NT2/D1 (cell line): ENCODE measurements at regions not wholly inside any gene's neighbourhood (a gene's known extent, or its start where the extent isn't known, plus 50 kb on each side); places are given as distances from the start of the nearest gene placed in this dataset.

Source experiments
- DNase-seq: peaks from one replicate; pipeline ENCODE4 v3.0.0-alpha.2; 2011; ENCODE audit warnings: low read depth, low spot score
- H3K27me3 ChIP-seq: 2 replicates; pipeline ENCODE4 v1.6.0; 2011; ENCODE audit warnings: mild to moderate bottlenecking; ENCODE audit not compliant: insufficient read length, insufficient read depth
- H3K36me3 ChIP-seq: 2 replicates; pipeline ENCODE4 v1.6.1; 2011; ENCODE audit warnings: mild to moderate bottlenecking, low read length, mixed read lengths; ENCODE audit not compliant: insufficient read depth, insufficient read length
- H3K4me1 ChIP-seq: 2 replicates; pipeline ENCODE4 v1.5.1; 2011; ENCODE audit not compliant: insufficient read depth, insufficient read length
- H3K4me3 ChIP-seq: 2 replicates; pipeline ENCODE4 v1.5.1; 2011; ENCODE audit warnings: low read depth; ENCODE audit not compliant: insufficient read length
- H3K9ac ChIP-seq: 2 replicates; pipeline ENCODE4 v1.6.0; 2011; ENCODE audit warnings: low read depth; ENCODE audit not compliant: insufficient read length
- H3K9me3 ChIP-seq: 2 replicates; pipeline ENCODE4 v1.5.1; 2011; ENCODE audit warnings: mild to moderate bottlenecking, low read length; ENCODE audit not compliant: insufficient read depth
- SUZ12 ChIP-seq: IDR thresholded peaks from 2 replicates; pipeline ENCODE4 v1.6.1; 2011; ENCODE audit not compliant: insufficient read length, insufficient read depth; ENCODE audit errors: extremely low read depth
- YY1 ChIP-seq: IDR thresholded peaks from 2 replicates; pipeline ENCODE4 v1.6.1; 2011; ENCODE audit not compliant: insufficient read length, insufficient read depth
- ZNF274 ChIP-seq: IDR thresholded peaks from 2 replicates; pipeline ENCODE4 v1.6.1; 2011; ENCODE audit warnings: mild to moderate bottlenecking, low read depth, low read length

- no peaks in the 10 kb centered on the region for H3K36me3 ChIP-seq
- TF ChIP-seq ZNF274, result no peak
- H3K4me3 ChIP-seq, result no peak overlapping the region
- no peak overlapping the region for H3K9ac ChIP-seq
- no peaks in the 10 kb centered on the region for H3K27me3 ChIP-seq
- no peaks in the 10 kb centered on the region; the same call in 1 of the 2 replicates for H3K9me3 ChIP-seq
- H3K4me1 ChIP-seq, result peaks cover 1% of the 10 kb centered on the region
- DNase-seq, result no peak
Measured at GRCh38 chr19:30783936-30784335, 411.8 kb downstream of the ZNF536 start.

GRCh38 chr19:30783212-30783611, 411.0 kb downstream of the ZNF536 start:
- no peak overlapping the region for H3K4me3 ChIP-seq
- H3K27me3 ChIP-seq, result no peaks in the 10 kb centered on the region
- H3K4me1 ChIP-seq, result peaks cover 1% of the 10 kb centered on the region
- DNase-seq, result no peak
- H3K9ac ChIP-seq, result no peak overlapping the region
- H3K9me3 ChIP-seq, result no peaks in the 10 kb centered on the region
- no peak for TF ChIP-seq SUZ12
- no peak for TF ChIP-seq ZNF274
- no peak for TF ChIP-seq YY1
- no peaks in the 10 kb centered on the region for H3K36me3 ChIP-seq

- H3K27me3 ChIP-seq, result no peaks in the 10 kb centered on the region
- H3K4me3 ChIP-seq, result no peak overlapping the region
- DNase-seq, result no peak
- H3K9ac ChIP-seq, result no peak overlapping the region
- H3K9me3 ChIP-seq, result no peaks in the 10 kb centered on the region
- H3K4me1 ChIP-seq, result peaks cover 1% of the 10 kb centered on the region
- H3K36me3 ChIP-seq, result no peaks in the 10 kb centered on the region
- no peak for TF ChIP-seq ZNF274
- TF ChIP-seq YY1, result no peak
Measured at GRCh38 chr19:30781519-30781918, 409.3 kb downstream of the ZNF536 start.

GRCh38 chr19:30781047-30781446, 408.9 kb downstream of the ZNF536 start:
- H3K4me3 ChIP-seq, result no peak overlapping the region
- no peak for DNase-seq
- no peaks in the 10 kb centered on the region for H3K27me3 ChIP-seq
- H3K36me3 ChIP-seq, result no peaks in the 10 kb centered on the region
- H3K4me1 ChIP-seq, result peaks cover 1% of the 10 kb centered on the region
- no peak for TF ChIP-seq SUZ12
- no peak for TF ChIP-seq YY1
- TF ChIP-seq ZNF274, result no peak
- H3K9ac ChIP-seq, result no peak overlapping the region
- H3K9me3 ChIP-seq, result no peaks in the 10 kb centered on the region

- DNase-seq, result no peak
- Histone ChIP-seq H3K9ac (no peak overlapping the region), H3K27me3 (no peaks in the 10 kb centered on the region), H3K4me3 (no peak overlapping the region), H3K9me3 (no peaks in the 10 kb centered on the region), H3K36me3 (no peaks in the 10 kb centered on the region), H3K4me1 (peaks cover 1% of the 10 kb centered on the region)
- TF ChIP-seq SUZ12, result no peak
- no peak for TF ChIP-seq ZNF274
- no peak for TF ChIP-seq YY1
Measured at GRCh38 chr19:30780456-30780855, 408.3 kb downstream of the ZNF536 start.

DNA sequence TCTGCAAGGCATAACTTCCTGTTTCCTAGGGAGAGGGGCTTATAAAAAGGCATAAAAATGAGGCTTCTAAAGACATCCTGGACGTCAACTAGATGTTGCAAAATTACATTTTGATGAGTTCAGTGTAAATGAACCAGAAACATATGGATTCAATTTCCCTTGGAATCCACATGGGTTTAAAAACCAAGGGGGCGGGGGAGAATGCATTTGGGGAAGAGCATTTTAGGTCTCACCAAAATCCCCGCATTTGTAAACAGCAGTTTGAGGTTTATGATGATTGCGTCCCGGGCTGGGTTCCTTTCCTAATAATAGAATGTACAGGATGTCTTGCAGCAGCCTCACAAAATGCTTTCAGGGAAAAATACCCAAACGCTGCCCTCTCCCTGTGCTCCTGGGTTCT, 407.8 kb downstream of the ZNF536 start:
- Histone ChIP-seq H3K4me3 (no peak overlapping the region), H3K9me3 (no peaks in the 10 kb centered on the region), H3K36me3 (no peaks in the 10 kb centered on the region), H3K9ac (no peak overlapping the region), H3K27me3 (no peaks in the 10 kb centered on the region), H3K4me1 (no peaks in the 10 kb centered on the region)
- no peak for DNase-seq
- TF ChIP-seq SUZ12 (no peak), YY1 (no peak), ZNF274 (no peak)

DNA sequence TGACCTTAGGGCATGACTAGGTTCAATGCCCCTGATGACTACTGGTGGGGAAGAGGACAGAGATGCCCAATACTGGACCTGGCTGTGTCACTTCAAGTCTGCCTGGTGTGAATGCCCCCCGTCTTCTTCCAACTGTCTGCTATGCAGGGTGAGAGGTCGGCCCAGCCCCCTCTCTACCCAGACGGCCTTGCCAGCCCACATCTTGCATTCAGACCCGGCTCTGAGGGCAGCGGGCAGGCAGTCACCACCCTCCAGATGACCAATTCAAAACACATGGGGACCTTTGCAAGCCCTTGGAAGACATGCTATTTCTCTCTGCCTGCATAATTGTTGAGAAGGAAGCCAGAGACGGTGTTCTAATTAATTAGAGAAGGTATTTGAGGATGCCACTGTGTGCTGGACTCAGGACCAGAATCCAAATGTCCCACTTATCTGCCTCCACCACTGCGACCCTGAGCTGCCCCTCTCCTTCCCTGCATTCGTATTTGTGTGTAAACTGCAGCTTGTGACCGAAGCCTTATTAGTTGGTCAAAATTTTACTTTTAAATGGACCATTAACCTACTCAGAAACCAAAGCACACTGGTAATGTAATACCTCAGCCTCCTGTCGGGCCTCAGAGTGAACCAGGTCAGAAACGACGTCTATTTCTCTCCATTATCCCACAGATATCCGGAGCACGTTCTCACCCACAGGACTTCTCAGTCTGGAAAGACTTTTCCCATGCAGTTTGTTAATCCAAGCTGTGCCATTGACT, 407.0 kb downstream of the ZNF536 start:
- no peak overlapping the region for H3K4me3 ChIP-seq
- H3K36me3 ChIP-seq, result no peaks in the 10 kb centered on the region
- TF ChIP-seq YY1, result no peak
- no peak for TF ChIP-seq ZNF274
- no peak for TF ChIP-seq SUZ12
- no peaks in the 10 kb centered on the region for H3K9me3 ChIP-seq
- no peak overlapping the region for H3K9ac ChIP-seq
- no peak for DNase-seq
- H3K27me3 ChIP-seq, result no peaks in the 10 kb centered on the region
- H3K4me1 ChIP-seq, result no peaks in the 10 kb centered on the region
